H1 (cell line): ENCODE measurements at regions not wholly inside any gene's neighbourhood (a gene's known extent, or its start where the extent isn't known, plus 50 kb on each side); places are given as distances from the start of the nearest gene placed in this dataset.

Experiments
- NRF1 ChIP-seq: IDR thresholded peaks from 2 replicates; pipeline ENCODE4 v1.6.1; 2011; ENCODE audit warnings: mild to moderate bottlenecking, low read depth, low read length, improper control_type of control experiment
- RAD21 ChIP-seq, 2 experiments: IDR thresholded peaks in 1 of 2; conservative IDR thresholded peaks in 1 of 2; 2 replicates each; pipeline ENCODE4 v1.6.1; 2011; ENCODE audit warnings: low read depth in 2 of 2, low read length in 2 of 2, improper control_type of control experiment in 1 of 2, inconsistent platforms in 1 of 2, mild to moderate bottlenecking in 1 of 2, moderate library complexity in 1 of 2
- TF ChIP-seq, protein P1 (sequence below): fragments of 300-600 bp; sonication (generic); IDR thresholded peaks from 2 replicates; pipeline ENCODE4 v1.7.1; 2012; ENCODE audit warnings: low read length, moderate library complexity, mild to moderate bottlenecking, inconsistent platforms; ENCODE audit not compliant: insufficient replicate concordance
- TF ChIP-seq, protein P2 (sequence below), 3 experiments: IDR thresholded peaks; 1 replicate in 2 of 3; 2 replicates in 1 of 3; pipeline versions ENCODE4 v1.5.1 to v1.6.1; 2011; ENCODE audit warnings: low read length in 3 of 3, mild to moderate bottlenecking in 3 of 3, inconsistent platforms in 2 of 3, low read depth in 1 of 3, moderate library complexity in 1 of 3; ENCODE audit not compliant: insufficient read depth in 1 of 3; ENCODE audit errors: control extremely low read depth in 1 of 3
- TF ChIP-seq, protein P3 (sequence below): IDR thresholded peaks from 2 replicates; pipeline ENCODE4 v1.6.1; 2012; ENCODE audit warnings: inconsistent platforms

DNA sequence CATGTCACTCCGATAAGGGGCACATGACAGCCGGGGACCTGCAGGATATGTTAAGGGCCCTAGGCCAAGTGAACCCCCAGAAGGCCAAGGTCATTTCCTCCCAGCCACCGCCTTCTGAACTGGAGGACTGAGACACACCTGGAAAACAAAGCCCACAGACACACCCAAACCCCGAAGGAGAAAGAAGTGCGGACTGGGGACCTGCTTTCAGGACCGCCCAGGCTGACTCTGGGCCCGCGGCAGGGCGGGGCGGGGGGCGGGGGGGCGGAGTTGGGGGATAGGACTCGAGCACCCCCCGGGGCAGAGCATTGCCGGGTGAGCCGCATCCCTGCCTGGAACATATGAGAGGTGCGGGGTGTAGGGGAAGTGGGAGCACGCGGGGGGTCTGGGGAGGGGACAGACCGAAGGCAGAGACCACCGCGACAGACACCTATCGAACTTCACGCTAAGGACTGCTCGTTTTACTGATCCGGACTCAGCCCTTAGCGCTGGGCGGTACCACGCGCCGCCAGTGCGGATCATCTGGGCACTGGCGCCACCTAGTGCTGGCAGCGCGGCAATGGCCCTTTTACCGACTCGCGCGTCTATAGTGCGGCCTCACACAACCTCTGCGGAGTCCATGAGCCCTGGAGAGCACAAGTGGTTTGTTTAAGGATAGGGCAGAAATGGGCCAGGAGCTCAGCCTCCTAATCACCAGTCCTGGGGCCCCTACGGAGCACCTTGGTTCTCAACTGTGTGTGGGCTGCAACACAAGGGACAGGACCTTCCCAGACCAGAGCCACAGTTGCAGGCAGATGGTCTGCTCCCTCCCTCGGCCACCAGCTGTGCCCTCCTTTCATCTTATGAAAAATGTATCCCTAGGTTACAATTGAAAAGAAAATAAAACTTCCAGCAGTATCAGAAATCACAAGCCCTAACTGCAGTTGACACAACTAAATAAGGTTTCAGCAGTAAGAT lies 157.6 kb downstream of the HERPUD2 start (continued):
- TF ChIP-seq, protein P1, sequence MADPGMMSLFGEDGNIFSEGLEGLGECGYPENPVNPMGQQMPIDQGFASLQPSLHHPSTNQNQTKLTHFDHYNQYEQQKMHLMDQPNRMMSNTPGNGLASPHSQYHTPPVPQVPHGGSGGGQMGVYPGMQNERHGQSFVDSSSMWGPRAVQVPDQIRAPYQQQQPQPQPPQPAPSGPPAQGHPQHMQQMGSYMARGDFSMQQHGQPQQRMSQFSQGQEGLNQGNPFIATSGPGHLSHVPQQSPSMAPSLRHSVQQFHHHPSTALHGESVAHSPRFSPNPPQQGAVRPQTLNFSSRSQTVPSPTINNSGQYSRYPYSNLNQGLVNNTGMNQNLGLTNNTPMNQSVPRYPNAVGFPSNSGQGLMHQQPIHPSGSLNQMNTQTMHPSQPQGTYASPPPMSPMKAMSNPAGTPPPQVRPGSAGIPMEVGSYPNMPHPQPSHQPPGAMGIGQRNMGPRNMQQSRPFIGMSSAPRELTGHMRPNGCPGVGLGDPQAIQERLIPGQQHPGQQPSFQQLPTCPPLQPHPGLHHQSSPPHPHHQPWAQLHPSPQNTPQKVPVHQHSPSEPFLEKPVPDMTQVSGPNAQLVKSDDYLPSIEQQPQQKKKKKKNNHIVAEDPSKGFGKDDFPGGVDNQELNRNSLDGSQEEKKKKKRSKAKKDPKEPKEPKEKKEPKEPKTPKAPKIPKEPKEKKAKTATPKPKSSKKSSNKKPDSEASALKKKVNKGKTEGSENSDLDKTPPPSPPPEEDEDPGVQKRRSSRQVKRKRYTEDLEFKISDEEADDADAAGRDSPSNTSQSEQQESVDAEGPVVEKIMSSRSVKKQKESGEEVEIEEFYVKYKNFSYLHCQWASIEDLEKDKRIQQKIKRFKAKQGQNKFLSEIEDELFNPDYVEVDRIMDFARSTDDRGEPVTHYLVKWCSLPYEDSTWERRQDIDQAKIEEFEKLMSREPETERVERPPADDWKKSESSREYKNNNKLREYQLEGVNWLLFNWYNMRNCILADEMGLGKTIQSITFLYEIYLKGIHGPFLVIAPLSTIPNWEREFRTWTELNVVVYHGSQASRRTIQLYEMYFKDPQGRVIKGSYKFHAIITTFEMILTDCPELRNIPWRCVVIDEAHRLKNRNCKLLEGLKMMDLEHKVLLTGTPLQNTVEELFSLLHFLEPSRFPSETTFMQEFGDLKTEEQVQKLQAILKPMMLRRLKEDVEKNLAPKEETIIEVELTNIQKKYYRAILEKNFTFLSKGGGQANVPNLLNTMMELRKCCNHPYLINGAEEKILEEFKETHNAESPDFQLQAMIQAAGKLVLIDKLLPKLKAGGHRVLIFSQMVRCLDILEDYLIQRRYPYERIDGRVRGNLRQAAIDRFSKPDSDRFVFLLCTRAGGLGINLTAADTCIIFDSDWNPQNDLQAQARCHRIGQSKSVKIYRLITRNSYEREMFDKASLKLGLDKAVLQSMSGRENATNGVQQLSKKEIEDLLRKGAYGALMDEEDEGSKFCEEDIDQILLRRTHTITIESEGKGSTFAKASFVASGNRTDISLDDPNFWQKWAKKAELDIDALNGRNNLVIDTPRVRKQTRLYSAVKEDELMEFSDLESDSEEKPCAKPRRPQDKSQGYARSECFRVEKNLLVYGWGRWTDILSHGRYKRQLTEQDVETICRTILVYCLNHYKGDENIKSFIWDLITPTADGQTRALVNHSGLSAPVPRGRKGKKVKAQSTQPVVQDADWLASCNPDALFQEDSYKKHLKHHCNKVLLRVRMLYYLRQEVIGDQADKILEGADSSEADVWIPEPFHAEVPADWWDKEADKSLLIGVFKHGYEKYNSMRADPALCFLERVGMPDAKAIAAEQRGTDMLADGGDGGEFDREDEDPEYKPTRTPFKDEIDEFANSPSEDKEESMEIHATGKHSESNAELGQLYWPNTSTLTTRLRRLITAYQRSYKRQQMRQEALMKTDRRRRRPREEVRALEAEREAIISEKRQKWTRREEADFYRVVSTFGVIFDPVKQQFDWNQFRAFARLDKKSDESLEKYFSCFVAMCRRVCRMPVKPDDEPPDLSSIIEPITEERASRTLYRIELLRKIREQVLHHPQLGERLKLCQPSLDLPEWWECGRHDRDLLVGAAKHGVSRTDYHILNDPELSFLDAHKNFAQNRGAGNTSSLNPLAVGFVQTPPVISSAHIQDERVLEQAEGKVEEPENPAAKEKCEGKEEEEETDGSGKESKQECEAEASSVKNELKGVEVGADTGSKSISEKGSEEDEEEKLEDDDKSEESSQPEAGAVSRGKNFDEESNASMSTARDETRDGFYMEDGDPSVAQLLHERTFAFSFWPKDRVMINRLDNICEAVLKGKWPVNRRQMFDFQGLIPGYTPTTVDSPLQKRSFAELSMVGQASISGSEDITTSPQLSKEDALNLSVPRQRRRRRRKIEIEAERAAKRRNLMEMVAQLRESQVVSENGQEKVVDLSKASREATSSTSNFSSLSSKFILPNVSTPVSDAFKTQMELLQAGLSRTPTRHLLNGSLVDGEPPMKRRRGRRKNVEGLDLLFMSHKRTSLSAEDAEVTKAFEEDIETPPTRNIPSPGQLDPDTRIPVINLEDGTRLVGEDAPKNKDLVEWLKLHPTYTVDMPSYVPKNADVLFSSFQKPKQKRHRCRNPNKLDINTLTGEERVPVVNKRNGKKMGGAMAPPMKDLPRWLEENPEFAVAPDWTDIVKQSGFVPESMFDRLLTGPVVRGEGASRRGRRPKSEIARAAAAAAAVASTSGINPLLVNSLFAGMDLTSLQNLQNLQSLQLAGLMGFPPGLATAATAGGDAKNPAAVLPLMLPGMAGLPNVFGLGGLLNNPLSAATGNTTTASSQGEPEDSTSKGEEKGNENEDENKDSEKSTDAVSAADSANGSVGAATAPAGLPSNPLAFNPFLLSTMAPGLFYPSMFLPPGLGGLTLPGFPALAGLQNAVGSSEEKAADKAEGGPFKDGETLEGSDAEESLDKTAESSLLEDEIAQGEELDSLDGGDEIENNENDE, result no peak
- TF ChIP-seq, protein P2, sequence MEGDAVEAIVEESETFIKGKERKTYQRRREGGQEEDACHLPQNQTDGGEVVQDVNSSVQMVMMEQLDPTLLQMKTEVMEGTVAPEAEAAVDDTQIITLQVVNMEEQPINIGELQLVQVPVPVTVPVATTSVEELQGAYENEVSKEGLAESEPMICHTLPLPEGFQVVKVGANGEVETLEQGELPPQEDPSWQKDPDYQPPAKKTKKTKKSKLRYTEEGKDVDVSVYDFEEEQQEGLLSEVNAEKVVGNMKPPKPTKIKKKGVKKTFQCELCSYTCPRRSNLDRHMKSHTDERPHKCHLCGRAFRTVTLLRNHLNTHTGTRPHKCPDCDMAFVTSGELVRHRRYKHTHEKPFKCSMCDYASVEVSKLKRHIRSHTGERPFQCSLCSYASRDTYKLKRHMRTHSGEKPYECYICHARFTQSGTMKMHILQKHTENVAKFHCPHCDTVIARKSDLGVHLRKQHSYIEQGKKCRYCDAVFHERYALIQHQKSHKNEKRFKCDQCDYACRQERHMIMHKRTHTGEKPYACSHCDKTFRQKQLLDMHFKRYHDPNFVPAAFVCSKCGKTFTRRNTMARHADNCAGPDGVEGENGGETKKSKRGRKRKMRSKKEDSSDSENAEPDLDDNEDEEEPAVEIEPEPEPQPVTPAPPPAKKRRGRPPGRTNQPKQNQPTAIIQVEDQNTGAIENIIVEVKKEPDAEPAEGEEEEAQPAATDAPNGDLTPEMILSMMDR (IDR thresholded peaks at IDR 0.05; ENCODE audit: control extremely low read depth in 1 of 3, insufficient read depth in 1 of 3, low read depth in 1 of 3, low read length in 3 of 3), result peak; percentile 90 to 98 (median 93)
- TF ChIP-seq, protein P3, sequence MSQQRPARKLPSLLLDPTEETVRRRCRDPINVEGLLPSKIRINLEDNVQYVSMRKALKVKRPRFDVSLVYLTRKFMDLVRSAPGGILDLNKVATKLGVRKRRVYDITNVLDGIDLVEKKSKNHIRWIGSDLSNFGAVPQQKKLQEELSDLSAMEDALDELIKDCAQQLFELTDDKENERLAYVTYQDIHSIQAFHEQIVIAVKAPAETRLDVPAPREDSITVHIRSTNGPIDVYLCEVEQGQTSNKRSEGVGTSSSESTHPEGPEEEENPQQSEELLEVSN, result no peak
- no peak for TF ChIP-seq NRF1
- TF ChIP-seq RAD21 (IDR thresholded peaks at IDR 0.05 in 1 of 2, conservative IDR thresholded peaks at IDR 0.05 in 1 of 2; ENCODE audit: low read depth in 2 of 2, low read length in 2 of 2), result peak; percentile 94 to 95
